DMS153 (cell line): ENCODE measurements at regions not wholly inside any gene's neighbourhood (a gene's known extent, or its start where the extent isn't known, plus 50 kb on each side); places are given as distances from the start of the nearest gene placed in this dataset.

Experiments used
- DNase-seq: peaks from one replicate; lab custom pipeline; 2025; lab: John Stamatoyannopoulos, UW

DNA sequence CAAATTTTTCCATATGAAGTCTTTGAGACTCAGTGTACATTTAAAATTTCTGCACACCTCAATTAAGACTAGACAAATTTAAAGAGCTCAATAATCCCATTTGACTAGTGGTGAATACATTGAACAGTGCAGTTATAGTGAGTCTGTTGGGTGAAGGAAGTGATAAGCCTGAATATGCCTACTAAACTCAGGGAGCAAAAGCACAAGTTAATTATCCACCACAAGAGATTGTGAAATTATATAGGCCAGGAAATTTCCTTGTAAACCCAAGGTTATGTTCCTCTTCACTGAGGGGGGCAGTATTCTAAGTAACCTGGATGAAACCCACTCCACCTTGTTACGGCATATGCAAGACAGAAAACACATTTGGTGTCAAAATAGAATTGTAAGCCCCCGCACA lies 612.9 kb upstream of the DAB2 start:
- DNase-seq, result no peak

DNA sequence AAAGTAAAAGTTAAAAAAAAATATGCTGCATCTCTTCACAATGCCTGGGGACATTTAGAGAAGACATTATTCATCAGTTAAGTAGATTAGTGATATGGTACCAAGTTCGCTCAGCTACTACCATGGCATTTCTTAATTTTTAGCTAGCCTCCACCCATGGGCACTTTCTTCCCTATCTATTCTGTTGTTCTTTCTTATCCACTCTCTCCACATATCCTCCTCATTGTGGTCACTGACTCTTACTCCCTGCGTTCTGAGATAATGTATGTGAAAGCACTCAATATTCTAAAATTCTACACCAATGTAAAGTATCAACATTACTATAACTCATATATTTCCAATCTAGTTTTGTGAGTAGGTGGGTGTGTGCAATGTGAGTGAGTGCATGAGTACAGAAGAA lies 609.7 kb upstream of the DAB2 start:
- no peak for DNase-seq

DNA sequence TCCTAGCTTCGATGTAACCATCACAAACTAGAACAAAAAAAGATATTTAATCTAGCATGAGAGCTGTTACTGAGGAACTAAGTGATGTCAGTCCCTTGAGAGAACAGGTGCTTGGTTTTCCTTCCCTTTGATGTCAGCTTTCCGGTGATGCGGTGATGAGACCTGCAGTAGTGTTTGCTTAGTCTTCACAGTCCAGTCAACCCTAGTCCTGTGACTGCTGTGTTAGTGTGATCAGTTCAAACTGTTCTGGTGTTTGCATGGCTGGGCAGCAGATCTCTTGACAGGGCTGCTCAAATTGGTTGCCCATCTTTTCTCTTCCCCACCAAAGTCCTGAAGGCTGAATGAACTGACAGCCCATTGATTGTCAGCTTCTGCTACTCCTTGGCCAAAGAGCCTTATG lies 608.6 kb upstream of the DAB2 start:
- DNase-seq, result peak; percentile 65

- DNase-seq, result no peak
These were observed 608.2 kb upstream of the DAB2 start for GRCh38 chr5:40033009-40033408.

DNA sequence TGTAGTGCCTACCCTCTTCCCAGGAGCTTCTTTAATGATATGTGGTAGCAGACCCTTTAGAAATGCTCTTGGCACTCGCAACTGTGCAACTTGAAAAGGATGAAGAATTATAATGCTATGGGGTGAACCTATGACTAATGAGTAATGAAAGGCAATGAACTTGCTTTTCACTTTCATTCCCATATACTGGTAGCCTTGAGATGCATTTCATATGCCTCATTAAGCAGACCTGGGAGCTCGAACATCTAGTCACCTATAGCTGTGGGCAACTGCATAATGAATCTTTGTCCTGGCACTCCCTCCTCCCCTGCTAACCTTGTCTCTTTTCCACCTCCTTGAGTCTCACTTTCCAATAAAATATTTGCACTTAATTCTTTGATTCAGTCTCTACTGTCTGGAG lies 605.9 kb upstream of the DAB2 start:
- no peak for DNase-seq

DNA sequence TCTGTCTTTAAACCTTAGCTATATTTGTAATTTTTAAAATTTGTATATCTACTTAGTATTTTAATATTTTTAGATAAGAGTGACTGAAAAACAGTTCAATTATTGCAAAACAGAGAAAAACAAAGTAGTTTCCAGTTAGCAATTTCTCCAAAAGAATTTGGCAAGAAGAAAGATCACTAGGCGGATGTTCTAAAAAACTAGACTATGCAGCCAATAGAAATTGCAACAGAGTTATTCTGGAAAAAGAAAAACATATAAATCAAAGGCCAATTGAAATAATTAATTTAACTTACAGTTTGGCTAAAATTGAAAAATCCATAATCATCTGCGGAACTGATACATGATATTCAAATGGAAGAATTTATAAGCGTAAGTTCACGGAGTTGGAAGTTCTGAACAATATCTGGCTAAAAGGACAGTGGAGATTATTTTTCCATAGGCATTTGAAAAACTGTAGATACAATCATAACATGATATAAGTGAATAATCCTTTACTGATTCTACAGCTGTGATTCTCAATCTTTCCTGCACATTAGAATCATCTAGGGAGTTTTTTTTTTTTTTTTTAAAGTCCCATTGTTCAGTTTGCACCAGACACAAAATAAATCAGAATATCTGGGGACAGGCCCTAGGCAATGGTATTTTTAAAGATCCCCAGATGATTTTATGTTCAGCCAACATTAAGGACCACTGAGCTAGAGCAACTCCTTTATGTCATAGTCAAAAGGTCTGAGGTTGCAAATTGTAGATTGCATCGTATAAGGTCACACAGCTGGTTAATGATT lies 605.1 kb upstream of the DAB2 start:
- no peak for DNase-seq

- DNase-seq, result no peak
These were observed 602.6 kb upstream of the DAB2 start for GRCh38 chr5:40027400-40027799.

DNA sequence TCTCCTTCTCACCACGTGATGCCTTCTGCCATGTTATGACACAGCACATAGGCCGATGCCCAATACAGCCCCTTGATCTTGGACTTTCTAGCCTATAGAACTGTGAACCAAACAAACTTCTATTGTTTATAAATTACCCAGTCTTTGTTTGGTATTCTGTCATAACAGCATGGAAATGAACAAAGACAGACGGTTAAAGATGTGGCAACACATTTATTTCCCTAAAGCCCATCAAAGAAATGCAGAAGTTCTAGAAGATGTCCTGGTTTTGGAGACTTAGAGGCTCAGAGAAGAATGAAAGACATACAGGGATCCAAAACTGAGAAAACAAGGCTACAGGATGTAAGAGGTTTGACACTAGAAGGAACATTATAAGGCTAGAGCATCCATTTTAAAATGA lies 600.8 kb upstream of the DAB2 start:
- DNase-seq, result no peak

- DNase-seq, result no peak
These were observed 597.3 kb upstream of the DAB2 start for GRCh38 chr5:40022057-40022456.

DNA sequence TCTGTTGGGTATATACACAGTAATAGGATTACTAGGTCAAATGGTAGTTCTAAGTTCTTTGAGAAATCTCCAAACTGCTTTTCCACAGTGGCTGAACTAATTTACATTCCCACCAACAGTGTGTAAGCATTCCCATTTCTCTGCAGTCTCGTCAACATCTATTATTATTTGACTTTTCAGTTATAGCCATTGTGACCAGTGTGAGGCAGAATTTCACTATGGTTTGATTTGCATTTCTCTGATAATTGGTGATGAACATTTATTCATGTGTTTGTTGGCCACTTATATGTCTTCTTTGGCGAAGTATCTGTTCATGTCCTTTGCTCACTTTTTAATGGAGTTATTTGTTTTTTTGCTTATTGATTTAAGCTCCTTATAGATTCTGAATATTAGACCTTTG lies 596.2 kb upstream of the DAB2 start:
- DNase-seq, result no peak

GRCh38 chr5:40017918-40018317 lies 593.1 kb upstream of the DAB2 start:
- DNase-seq, result no peak

DNA sequence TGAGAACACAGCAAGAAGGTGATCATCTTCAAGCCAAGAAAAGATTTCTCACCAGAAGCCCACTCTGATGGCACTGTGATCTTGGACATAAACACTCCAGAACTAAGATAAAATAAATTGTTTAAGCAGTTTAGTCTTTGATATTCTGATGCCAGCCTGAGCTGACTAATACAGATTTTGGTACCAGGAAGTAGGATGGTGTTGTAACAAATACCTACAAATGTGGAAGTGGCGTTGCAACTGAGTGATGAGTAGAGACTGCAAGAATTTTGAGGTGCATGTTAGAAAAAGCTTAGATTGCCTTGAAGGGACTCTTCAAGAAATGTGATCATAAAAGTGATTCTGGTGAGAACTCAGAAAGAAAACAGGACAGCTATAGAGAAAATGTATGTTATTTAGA lies 592.4 kb upstream of the DAB2 start:
- DNase-seq, result no peak

GRCh38 chr5:40010436-40010835 lies 585.7 kb upstream of the DAB2 start:
- no peak for DNase-seq

DNA sequence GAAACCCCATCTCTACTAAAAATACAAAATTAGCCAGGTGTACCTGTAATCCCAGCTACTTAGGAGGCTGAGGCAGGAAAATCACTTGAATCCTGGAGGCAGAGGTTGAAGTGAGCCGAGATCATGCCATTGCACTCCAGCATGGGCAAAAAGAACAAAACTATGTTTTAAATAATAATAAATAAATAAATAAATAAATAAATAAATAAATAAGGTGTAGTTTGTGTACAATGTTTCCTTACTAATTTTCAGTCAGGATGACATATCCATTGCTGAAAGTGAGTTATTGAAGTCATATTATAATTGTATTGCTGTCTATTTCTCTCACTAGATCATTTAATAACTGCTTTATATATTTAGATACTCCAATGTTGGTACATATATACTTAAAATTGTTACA lies 581.5 kb upstream of the DAB2 start:
- no peak for DNase-seq

GRCh38 chr5:40001796-40002195 lies 577.0 kb upstream of the DAB2 start:
- DNase-seq, result no peak

- no peak for DNase-seq
These were observed 573.7 kb upstream of the DAB2 start for GRCh38 chr5:39998518-39998917.

- no peak for DNase-seq
These were observed 571.2 kb upstream of the DAB2 start for GRCh38 chr5:39995990-39996389.

DNA sequence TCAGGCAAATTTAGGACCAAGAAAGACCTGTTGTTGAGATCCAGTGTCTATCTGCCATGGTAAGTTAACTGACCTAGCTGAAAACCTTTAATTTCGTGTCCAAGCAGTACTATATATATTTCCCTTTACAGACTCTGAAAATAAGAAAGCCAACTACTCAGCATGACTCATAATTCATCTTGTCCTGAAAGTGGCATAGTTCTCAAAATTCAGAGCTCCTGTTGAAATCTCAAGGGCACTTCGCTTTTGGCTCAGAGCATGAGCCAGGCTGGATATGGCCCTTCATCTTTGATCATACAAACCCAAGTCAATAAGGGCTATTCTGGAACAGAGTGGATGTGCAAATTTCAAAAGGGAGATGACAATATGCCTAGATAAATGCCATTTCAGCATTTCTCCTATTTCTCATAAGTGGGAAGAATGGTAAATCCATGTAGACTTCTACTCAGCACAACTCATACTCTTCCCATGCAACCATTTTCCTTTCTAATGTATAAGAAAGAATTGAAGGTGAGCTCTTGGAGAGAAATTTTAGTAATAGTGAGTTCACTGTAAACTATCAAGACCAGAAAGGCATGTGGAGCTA lies 567.9 kb upstream of the DAB2 start:
- DNase-seq, result no peak

DNA sequence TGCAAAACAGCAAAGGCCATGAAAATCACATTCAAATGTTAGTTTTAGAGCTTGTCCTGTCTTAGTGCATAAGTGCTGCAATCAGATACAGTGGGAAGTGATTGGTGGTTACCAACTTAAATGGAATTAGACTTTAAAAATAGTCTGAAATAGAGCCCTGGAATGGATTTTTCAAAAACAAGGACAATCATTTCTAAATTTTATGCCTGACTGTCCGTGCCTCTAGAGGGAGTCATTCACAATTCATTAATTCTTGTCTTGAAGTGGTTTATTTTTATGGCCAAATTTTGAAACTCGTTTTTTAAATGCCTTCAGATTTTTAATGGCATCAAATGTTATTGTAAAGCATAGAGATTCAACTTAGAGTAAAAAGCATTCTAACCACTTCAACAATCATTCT lies 561.8 kb upstream of the DAB2 start:
- no peak for DNase-seq

DNA sequence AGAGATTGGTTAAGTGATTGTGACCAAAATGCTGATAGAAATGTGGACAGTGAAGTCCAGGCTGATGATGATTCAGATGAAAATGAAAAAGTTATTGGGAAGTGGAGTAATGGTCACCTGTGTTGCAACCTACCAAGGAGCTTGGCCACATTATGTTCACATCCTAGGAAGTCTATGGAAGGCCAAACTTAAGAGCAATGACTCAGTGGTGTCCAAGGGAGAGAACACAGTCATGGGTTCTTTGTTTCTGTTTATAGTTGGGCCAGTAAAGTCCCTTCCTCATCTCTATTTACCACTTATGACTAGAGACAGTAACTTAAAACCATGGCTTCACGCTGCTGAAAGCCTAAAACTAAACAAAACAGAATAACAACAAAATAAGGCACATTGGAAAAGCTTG lies 555.3 kb upstream of the DAB2 start:
- no peak for DNase-seq

DNA sequence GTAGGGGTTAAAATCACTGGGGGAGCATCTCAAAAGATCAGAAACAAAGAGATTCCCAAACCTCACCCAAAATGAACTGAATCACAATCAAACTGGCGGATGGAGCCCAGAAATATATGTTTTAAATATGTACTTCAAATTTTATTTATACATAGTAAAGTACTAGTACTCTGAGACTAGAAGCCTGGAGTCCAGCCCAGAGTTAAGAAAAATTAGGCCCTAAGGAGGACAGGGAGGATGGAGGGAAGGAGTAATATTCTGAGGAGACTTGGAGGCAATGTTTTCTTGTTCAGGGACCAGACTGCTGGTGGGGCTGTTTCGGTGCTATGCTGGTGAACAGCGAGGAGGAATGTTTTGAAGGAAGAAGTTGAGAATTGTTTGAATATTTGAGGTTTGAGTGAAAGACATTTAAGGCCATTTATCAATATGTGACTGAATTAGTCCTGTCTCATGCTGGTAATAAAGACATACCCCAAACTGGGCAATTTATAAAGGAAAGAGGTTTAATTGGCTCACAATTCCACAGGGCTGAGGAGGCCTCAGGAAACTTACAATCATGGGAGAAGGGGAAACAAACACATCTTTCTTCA lies 552.4 kb upstream of the DAB2 start:
- DNase-seq, result no peak

- DNase-seq, result no peak
These were observed 545.5 kb upstream of the DAB2 start for GRCh38 chr5:39970117-39970798.

GRCh38 chr5:39968381-39968780 lies 543.6 kb upstream of the DAB2 start:
- DNase-seq, result no peak
